HG03066 (cell line): ENCODE measurements at regions not wholly inside any gene's neighbourhood (a gene's known extent, or its start where the extent isn't known, plus 50 kb on each side); places are given as distances from the start of the nearest gene placed in this dataset.

ENCODE experiments used
- ATAC-seq: cut with Tn5 transposase; IDR thresholded peaks from one replicate; pipeline ENCODE4 v1.9.1; 2021; ENCODE audit warnings: low read depth; ENCODE audit not compliant: unreplicated experiment

- ATAC-seq = no peak
Observed at GRCh38 chr22:48803171-48803947, 1024.3 kb downstream of the BRD1 start.

GRCh38 chr22:48802576-48802975 is 1025.1 kb downstream of the BRD1 start:
- ATAC-seq = no peak

GRCh38 chr22:48800886-48801607 is 1026.6 kb downstream of the BRD1 start:
- ATAC-seq = no peak

- ATAC-seq = no peak
Observed at GRCh38 chr22:48800036-48800885, 1027.4 kb downstream of the BRD1 start.

GRCh38 chr22:48799227-48799970 is 1028.3 kb downstream of the BRD1 start:
- no peak for ATAC-seq

- no peak for ATAC-seq
Observed at GRCh38 chr22:48798281-48799226, 1029.1 kb downstream of the BRD1 start.

- ATAC-seq = no peak
Observed at GRCh38 chr22:48797731-48798130, 1029.9 kb downstream of the BRD1 start.

GRCh38 chr22:48796310-48797015 is 1031.2 kb downstream of the BRD1 start:
- ATAC-seq = no peak

- no peak for ATAC-seq
Observed at GRCh38 chr22:48795664-48796063, 1032.0 kb downstream of the BRD1 start.

GRCh38 chr22:48794906-48795305 is 1032.8 kb downstream of the BRD1 start:
- no peak for ATAC-seq

- ATAC-seq = no peak
Observed at GRCh38 chr22:48793949-48794348, 1033.7 kb downstream of the BRD1 start.

- no peak for ATAC-seq
Observed at GRCh38 chr22:48786679-48786996, 1041.0 kb downstream of the BRD1 start.

- ATAC-seq = no peak
Observed at GRCh38 chr22:48785792-48786678, 1041.6 kb downstream of the BRD1 start.

- ATAC-seq = no peak
Observed at GRCh38 chr22:48784701-48785503, 1042.8 kb downstream of the BRD1 start.

GRCh38 chr22:48783821-48784266 is 1043.8 kb downstream of the BRD1 start:
- no peak for ATAC-seq

GRCh38 chr22:48782811-48783511 is 1044.7 kb downstream of the BRD1 start:
- ATAC-seq = no peak
